NB4 (cell line): ENCODE measurements at regions not wholly inside any gene's neighbourhood (a gene's known extent, or its start where the extent isn't known, plus 50 kb on each side); places are given as distances from the start of the nearest gene placed in this dataset.

ENCODE experiments used
- CTCF ChIP-seq: IDR thresholded peaks from one replicate; pipeline ENCODE4 v1.5.1; 2012; ENCODE audit warnings: low read depth, low read length
- MAX ChIP-seq: IDR thresholded peaks from 2 replicates; pipeline ENCODE4 v1.6.1; 2011; ENCODE audit warnings: low read depth, low read length
- POLR2A ChIP-seq: IDR thresholded peaks from 2 replicates; pipeline ENCODE4 v1.6.1; 2011; ENCODE audit warnings: mild to moderate bottlenecking; ENCODE audit not compliant: insufficient read length; ENCODE audit errors: extremely low read depth

GRCh38 chr2:215601990-215602721 lies 166.3 kb upstream of the FN1 start:
- TF ChIP-seq CTCF, result no peak
- TF ChIP-seq POLR2A, result no peak
- no peak for TF ChIP-seq MAX
